ENCODE measurements at regions not wholly inside any gene's neighbourhood (a gene's known extent, or its start where the extent isn't known, plus 50 kb on each side); places are given as distances from the start of the nearest gene placed in this dataset.

GRCh38 chr2:134119713-134120405, 134.0 kb upstream of the MGAT5 start:
- H3K27me3 Mint-ChIP-seq: peaks cover 2% of the 10 kb centered on the region
- H3K4me1 Mint-ChIP-seq (ENCODE audit: low read depth): peaks cover 50% of the 10 kb centered on the region
- H3K4me3 Mint-ChIP-seq: peak overlapping the region; percentile 98
- no peaks in the 10 kb centered on the region for H3K36me3 Mint-ChIP-seq
- peak overlapping the region; percentile 99 for H3K27ac Mint-ChIP-seq
- H3K9me3 Mint-ChIP-seq (ENCODE audit: low read depth): no peaks in the 10 kb centered on the region

- Mint-ChIP-seq H3K36me3 (no peaks in the 10 kb centered on the region), H3K4me1 (ENCODE audit: low read depth) (peaks cover 55% of the 10 kb centered on the region), H3K27me3 (peaks cover 2% of the 10 kb centered on the region), H3K27ac (no peak overlapping the region), H3K9me3 (ENCODE audit: low read depth) (no peaks in the 10 kb centered on the region), H3K4me3 (peak overlapping the region; percentile 49)
These were observed 133.5 kb upstream of the MGAT5 start for GRCh38 chr2:134120406-134120732.

- peak overlapping the region; percentile 78 for H3K27ac Mint-ChIP-seq
These were observed 132.9 kb upstream of the MGAT5 start for GRCh38 chr2:134120733-134121630.

GRCh38 chr2:134122610-134123009, 131.3 kb upstream of the MGAT5 start:
- Mint-ChIP-seq H3K36me3 (no peaks in the 10 kb centered on the region), H3K4me1 (ENCODE audit: low read depth) (peaks cover 78% of the 10 kb centered on the region), H3K27me3 (no peaks in the 10 kb centered on the region), H3K9me3 (ENCODE audit: low read depth) (no peaks in the 10 kb centered on the region), H3K27ac (no peak overlapping the region), H3K4me3 (peak overlapping the region; percentile 88)

More at GRCh38 chr2:134120733-134121630, 132.9 kb upstream of the MGAT5 start:
- Mint-ChIP-seq H3K4me3 (peak overlapping the region; percentile 88), H3K27me3 (peaks cover 2% of the 10 kb centered on the region), H3K36me3 (no peaks in the 10 kb centered on the region), H3K9me3 (ENCODE audit: low read depth) (no peaks in the 10 kb centered on the region), H3K4me1 (ENCODE audit: low read depth) (peaks cover 61% of the 10 kb centered on the region)

GRCh38 chr2:134123332-134123731, 130.5 kb upstream of the MGAT5 start:
- Mint-ChIP-seq H3K27ac (no peak overlapping the region), H3K9me3 (ENCODE audit: low read depth) (no peaks in the 10 kb centered on the region), H3K4me1 (ENCODE audit: low read depth) (peaks cover 83% of the 10 kb centered on the region), H3K36me3 (no peaks in the 10 kb centered on the region), H3K4me3 (peak overlapping the region; percentile 1), H3K27me3 (no peaks in the 10 kb centered on the region)

- H3K9me3 Mint-ChIP-seq (ENCODE audit: low read depth): no peaks in the 10 kb centered on the region
- no peaks in the 10 kb centered on the region for H3K27me3 Mint-ChIP-seq
- peak overlapping the region; percentile 19 for H3K27ac Mint-ChIP-seq
- no peak overlapping the region for H3K4me3 Mint-ChIP-seq
- peaks cover 81% of the 10 kb centered on the region for H3K4me1 Mint-ChIP-seq (ENCODE audit: low read depth)
- no peaks in the 10 kb centered on the region for H3K36me3 Mint-ChIP-seq
These were observed 129.7 kb upstream of the MGAT5 start for GRCh38 chr2:134124047-134124753.

GRCh38 chr2:134127496-134127895, 126.4 kb upstream of the MGAT5 start:
- Mint-ChIP-seq H3K27me3 (no peaks in the 10 kb centered on the region), H3K36me3 (peaks cover 4% of the 10 kb centered on the region), H3K4me3 (peak overlapping the region; percentile 56), H3K4me1 (ENCODE audit: low read depth) (peaks cover 77% of the 10 kb centered on the region), H3K27ac (peak overlapping the region; percentile 54), H3K9me3 (ENCODE audit: low read depth) (no peaks in the 10 kb centered on the region)

- no peak overlapping the region for H3K4me3 Mint-ChIP-seq
- H3K27ac Mint-ChIP-seq: no peak overlapping the region
- no peaks in the 10 kb centered on the region for H3K9me3 Mint-ChIP-seq (ENCODE audit: low read depth)
- no peaks in the 10 kb centered on the region for H3K27me3 Mint-ChIP-seq
- peaks cover 75% of the 10 kb centered on the region for H3K4me1 Mint-ChIP-seq (ENCODE audit: low read depth)
- peaks cover 4% of the 10 kb centered on the region for H3K36me3 Mint-ChIP-seq
These were observed 125.1 kb upstream of the MGAT5 start for GRCh38 chr2:134128746-134129145.

- H3K9me3 Mint-ChIP-seq (ENCODE audit: low read depth): no peaks in the 10 kb centered on the region
- no peak overlapping the region for H3K4me3 Mint-ChIP-seq
- H3K36me3 Mint-ChIP-seq: peaks cover 4% of the 10 kb centered on the region
- no peak overlapping the region for H3K27ac Mint-ChIP-seq
- H3K27me3 Mint-ChIP-seq: no peaks in the 10 kb centered on the region
- H3K4me1 Mint-ChIP-seq (ENCODE audit: low read depth): peaks cover 71% of the 10 kb centered on the region
These were observed 123.9 kb upstream of the MGAT5 start for GRCh38 chr2:134129900-134130537.

GRCh38 chr2:134131681-134132489, 122.0 kb upstream of the MGAT5 start:
- Mint-ChIP-seq H3K9me3 (ENCODE audit: low read depth) (no peaks in the 10 kb centered on the region), H3K27me3 (no peaks in the 10 kb centered on the region), H3K27ac (no peak overlapping the region), H3K4me3 (no peak overlapping the region), H3K36me3 (peaks cover 6% of the 10 kb centered on the region), H3K4me1 (ENCODE audit: low read depth) (peaks cover 66% of the 10 kb centered on the region)

- H3K4me3 Mint-ChIP-seq: no peak overlapping the region
These were observed 121.4 kb upstream of the MGAT5 start for GRCh38 chr2:134132490-134132857.

GRCh38 chr2:134133622-134134312, 120.1 kb upstream of the MGAT5 start:
- H3K4me1 Mint-ChIP-seq (ENCODE audit: low read depth): peaks cover 68% of the 10 kb centered on the region

More at GRCh38 chr2:134132490-134132857, 121.4 kb upstream of the MGAT5 start:
- peaks cover 6% of the 10 kb centered on the region for H3K36me3 Mint-ChIP-seq
- H3K4me1 Mint-ChIP-seq (ENCODE audit: low read depth): peaks cover 66% of the 10 kb centered on the region
- H3K27ac Mint-ChIP-seq: no peak overlapping the region
- no peaks in the 10 kb centered on the region for H3K27me3 Mint-ChIP-seq
- no peaks in the 10 kb centered on the region for H3K9me3 Mint-ChIP-seq (ENCODE audit: low read depth)

GRCh38 chr2:134134313-134134706, 119.6 kb upstream of the MGAT5 start:
- H3K36me3 Mint-ChIP-seq: peaks cover 6% of the 10 kb centered on the region
- no peak overlapping the region for H3K27ac Mint-ChIP-seq
- no peaks in the 10 kb centered on the region for H3K27me3 Mint-ChIP-seq
- no peaks in the 10 kb centered on the region for H3K9me3 Mint-ChIP-seq (ENCODE audit: low read depth)
- peaks cover 68% of the 10 kb centered on the region for H3K4me1 Mint-ChIP-seq (ENCODE audit: low read depth)
- H3K4me3 Mint-ChIP-seq: no peak overlapping the region

More at GRCh38 chr2:134133622-134134312, 120.1 kb upstream of the MGAT5 start:
- H3K27me3 Mint-ChIP-seq: no peaks in the 10 kb centered on the region
- H3K4me3 Mint-ChIP-seq: no peak overlapping the region
- H3K9me3 Mint-ChIP-seq (ENCODE audit: low read depth): no peaks in the 10 kb centered on the region
- H3K36me3 Mint-ChIP-seq: peaks cover 6% of the 10 kb centered on the region
- H3K27ac Mint-ChIP-seq: no peak overlapping the region
